ENCODE measurements at regions not wholly inside any gene's neighbourhood (a gene's known extent, or its start where the extent isn't known, plus 50 kb on each side); places are given as distances from the start of the nearest gene placed in this dataset.

- TF ChIP-seq CTCF (IDR thresholded peaks at IDR 0.05) = no peak
- no peak for TF ChIP-seq POLR2A (IDR thresholded peaks at IDR 0.05)
- no peak for TF ChIP-seq POLR2AphosphoS5 (IDR thresholded peaks at IDR 0.05)
- TF ChIP-seq EP300 (IDR thresholded peaks at IDR 0.05) = no peak
Measured at GRCh38 chr10:94059178-94059883, 65.6 kb downstream of the PLCE1 start.
